ENCODE measurements at regions not wholly inside any gene's neighbourhood (a gene's known extent, or its start where the extent isn't known, plus 50 kb on each side); places are given as distances from the start of the nearest gene placed in this dataset.

GRCh38 chr13:71325556-71325955, 541.4 kb downstream of the DACH1 start:
- 0% methylated on average over 3 of the region's 3 CpGs for WGBS (ENCODE audit: low lambda C conversion rate)
- no TSS peak for BruUV-seq (replicated peaks)
- Histone ChIP-seq H3K4me2 (ENCODE audit: low read depth, low read length) (no peak overlapping the region), H3K79me2 (ENCODE audit: insufficient read depth, low read length) (no peaks in the 10 kb centered on the region), H3K9me3 (ENCODE audit: low read length) (no peaks in the 10 kb centered on the region), H3K4me3 (replicated peaks in 1 of 3; ENCODE audit: insufficient read depth in 1 of 3, low read depth in 2 of 3, low read length in 3 of 3) (no peak overlapping the region), H2AFZ (ENCODE audit: low read length) (no peak overlapping the region), H3K36me3 (replicated peaks in 1 of 2; ENCODE audit: control insufficient read depth in 1 of 2, insufficient read depth in 2 of 2, low read length in 2 of 2) (no peaks in the 10 kb centered on the region), H3K9ac (ENCODE audit: insufficient read depth, low read depth, low read length) (no peak overlapping the region), H4K20me1 (ENCODE audit: insufficient read depth, low read length) (no peaks in the 10 kb centered on the region), H3K27ac (ENCODE audit: extremely low read length, insufficient read depth, low read length) (no peak overlapping the region), H3K4me1 (ENCODE audit: insufficient read depth, low read length) (no peaks in the 10 kb centered on the region), H3K27me3 (ENCODE audit: control insufficient read depth in 1 of 2, insufficient read depth in 2 of 2, low read length in 2 of 2) (no peaks in the 10 kb centered on the region; a peak in 1 of 5 replicates)
- ChIA-PET CTCF (ENCODE audit: low intra/inter-chr PET ratio, low total read pairs) (no interaction called here), POLR2A (no interaction called here)
- intact Hi-C loops (cut with micrococcal nuclease; ENCODE audit: unreplicated experiment) (no loop called here), in situ Hi-C loops (cut with HindIII; ENCODE audit: extremely low pct_ligation_motif_present, low pct_unique_long_range_greater_than_20kb) (no loop called here)
- DNase-seq (ENCODE audit: low spot score) (no peak), ATAC-seq (no peak), FAIRE-seq (no peak)
- no peak for TF ChIP-seq KLF15 (CRISPR knock-in tag; IDR thresholded peaks at IDR 0.05; ENCODE audit: borderline replicate concordance)
- no peak for TF ChIP-seq GZF1 (CRISPR knock-in tag; IDR thresholded peaks at IDR 0.05)
- no peak for TF ChIP-seq ZNF484 (CRISPR knock-in tag; IDR thresholded peaks at IDR 0.05; ENCODE audit: borderline replicate concordance, low read depth)
- TF ChIP-seq MEF2D (CRISPR knock-in tag; IDR thresholded peaks at IDR 0.05) = no peak
- no peak for TF ChIP-seq NFYB (CRISPR knock-in tag; IDR thresholded peaks at IDR 0.05)
- TF ChIP-seq ETV5 (CRISPR knock-in tag; IDR thresholded peaks at IDR 0.05; ENCODE audit: borderline replicate concordance) = no peak
- no peak for TF ChIP-seq U2AF2 (IDR thresholded peaks at IDR 0.05; ENCODE audit: low read depth, low read length)
- TF ChIP-seq, protein P1, sequence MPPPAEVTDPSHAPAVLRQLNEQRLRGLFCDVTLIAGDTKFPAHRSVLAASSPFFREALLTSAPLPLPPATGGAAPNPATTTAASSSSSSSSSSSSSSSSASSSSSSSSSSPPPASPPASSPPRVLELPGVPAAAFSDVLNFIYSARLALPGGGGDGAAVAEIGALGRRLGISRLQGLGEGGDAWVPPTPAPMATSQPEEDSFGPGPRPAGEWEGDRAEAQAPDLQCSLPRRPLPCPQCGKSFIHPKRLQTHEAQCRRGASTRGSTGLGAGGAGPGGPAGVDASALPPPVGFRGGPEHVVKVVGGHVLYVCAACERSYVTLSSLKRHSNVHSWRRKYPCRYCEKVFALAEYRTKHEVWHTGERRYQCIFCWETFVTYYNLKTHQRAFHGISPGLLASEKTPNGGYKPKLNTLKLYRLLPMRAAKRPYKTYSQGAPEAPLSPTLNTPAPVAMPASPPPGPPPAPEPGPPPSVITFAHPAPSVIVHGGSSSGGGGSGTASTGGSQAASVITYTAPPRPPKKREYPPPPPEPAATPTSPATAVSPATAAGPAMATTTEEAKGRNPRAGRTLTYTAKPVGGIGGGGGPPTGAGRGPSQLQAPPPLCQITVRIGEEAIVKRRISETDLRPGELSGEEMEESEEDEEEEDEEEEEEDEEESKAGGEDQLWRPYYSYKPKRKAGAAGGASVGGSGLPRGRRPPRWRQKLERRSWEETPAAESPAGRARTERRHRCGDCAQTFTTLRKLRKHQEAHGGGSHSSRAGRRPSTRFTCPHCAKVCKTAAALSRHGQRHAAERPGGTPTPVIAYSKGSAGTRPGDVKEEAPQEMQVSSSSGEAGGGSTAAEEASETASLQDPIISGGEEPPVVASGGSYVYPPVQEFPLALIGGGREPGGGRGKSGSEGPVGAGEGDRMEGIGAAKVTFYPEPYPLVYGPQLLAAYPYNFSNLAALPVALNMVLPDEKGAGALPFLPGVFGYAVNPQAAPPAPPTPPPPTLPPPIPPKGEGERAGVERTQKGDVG (CRISPR knock-in tag; IDR thresholded peaks at IDR 0.05; ENCODE audit: borderline replicate concordance) = no peak
- no peak for TF ChIP-seq ZNF264 (CRISPR knock-in tag; IDR thresholded peaks at IDR 0.05)
- TF ChIP-seq TSC22D2 (CRISPR knock-in tag; IDR thresholded peaks at IDR 0.05; ENCODE audit: borderline replicate concordance) = no peak
- TF ChIP-seq RBM39 (IDR thresholded peaks at IDR 0.05; ENCODE audit: low read depth, low read length, poor library complexity, severe bottlenecking) = no peak
- TF ChIP-seq FIP1L1 (IDR thresholded peaks at IDR 0.05; ENCODE audit: borderline replicate concordance, insufficient read depth, low read depth, low read length) = no peak
- no peak for TF ChIP-seq HDAC2 (CRISPR knock-in tag; IDR thresholded peaks at IDR 0.05)
